Sigmoid colon (tissue), 6 donors: ENCODE measurements at regions not wholly inside any gene's neighbourhood (a gene's known extent, or its start where the extent isn't known, plus 50 kb on each side); places are given as distances from the start of the nearest gene placed in this dataset.

Experiments used
- DNase-seq: peaks from one replicate; pipeline ENCODE4 v3.0.0-alpha.2; 2019
- H3K27ac ChIP-seq, 4 donors: fragments of 200-600 bp; sonication (generic); one replicate each; pipeline ENCODE4 v1.5.1; 2016 to 2019; ENCODE audit warnings: mild to moderate bottlenecking in 1 of 4
- H3K27me3 ChIP-seq, 3 donors: fragments of 200-600 bp; sonication (generic); one replicate each; pipeline ENCODE4 v1.5.1; 2019; ENCODE audit warnings: mild to moderate bottlenecking in 1 of 3
- H3K36me3 ChIP-seq, 4 donors: fragments of 200-600 bp; sonication (generic); one replicate each; pipeline ENCODE4 v1.5.1; 2016 to 2019
- H3K4me1 ChIP-seq, 4 donors: fragments of 200-600 bp; sonication (generic); one replicate each; pipeline ENCODE4 v1.5.1; 2017 to 2019
- H3K4me3 ChIP-seq, 4 donors: fragments of 200-600 bp; sonication (generic); one replicate each; pipeline ENCODE4 v1.5.1; 2017 to 2019; ENCODE audit warnings: mild to moderate bottlenecking in 2 of 4, moderate library complexity in 1 of 4
- H3K9me3 ChIP-seq, 4 donors: fragments of 200-600 bp in 3 of 4; sonication (generic) in 3 of 4; one replicate each; pipeline versions ENCODE4 v1.5.1 to v1.6.1; 2013 to 2019
- CTCF ChIP-seq, 4 experiments: fragments of 450-650 bp in 3 of 4; fragments of 200-600 bp in 1 of 4; IDR thresholded peaks; one replicate each; pipeline ENCODE4 v1.5.1; 2016 to 2019; ENCODE audit warnings: antibody characterized with exemption in 4 of 4, mild to moderate bottlenecking in 3 of 4, moderate library complexity in 2 of 4
- EP300 ChIP-seq, 4 donors: sonication (generic); formaldehyde crosslinking; IDR thresholded peaks; one replicate each; pipeline ENCODE4 v1.6.1; 2017; ENCODE audit warnings: antibody characterized with exemption in 4 of 4
- POLR2A ChIP-seq, 2 donors: fragments of 450-650 bp; IDR thresholded peaks; one replicate each; pipeline ENCODE4 v1.6.1; 2016; ENCODE audit warnings: antibody characterized with exemption in 2 of 2, mild to moderate bottlenecking in 2 of 2, moderate library complexity in 2 of 2
- POLR2AphosphoS5 ChIP-seq, 4 donors: sonication (generic); formaldehyde crosslinking; IDR thresholded peaks; one replicate each; pipeline ENCODE4 v1.6.1; 2017; ENCODE audit warnings: antibody characterized with exemption in 4 of 4
- WGBS, 2 donors: extraction: QIAGEN DNeasy Blood & Tissue Kit; methylation state at CpG; one replicate each; pipeline ENCODE4 v1.1.7; 2013; 5-methylcytosine and 5-hydroxymethylcytosine counted together
- intact Hi-C: fragments of 100-400 bp; cut with DNase I; formaldehyde crosslinking; loops from one replicate; pipeline ENCODE4 v1.15.1; 2023
- donor health status: healthy with polysubstance abuse.
- donor health status: healthy.

GRCh38 chr2:43052204-43052943 is 174.0 kb downstream of the ZFP36L2 start:
- no peak overlapping the region for H3K4me3 ChIP-seq
- no peaks in the 10 kb centered on the region for H3K36me3 ChIP-seq
- no peak overlapping the region for H3K27ac ChIP-seq
- TF ChIP-seq CTCF (IDR thresholded peaks at IDR 0.05): no peak
- H3K9me3 ChIP-seq: no peaks in the 10 kb centered on the region
- H3K4me1 ChIP-seq: peaks cover 0 to 8% (median 3%) of the 10 kb centered on the region in 4 donors
- no peak for DNase-seq
- intact Hi-C loops: no loop called here
- 92% methylated on average over 3 of the region's 3 CpGs for WGBS, 2 donors
- no peaks in the 10 kb centered on the region for H3K27me3 ChIP-seq

GRCh38 chr2:43051338-43051737 is 175.1 kb downstream of the ZFP36L2 start:
- Histone ChIP-seq H3K27me3 (no peaks in the 10 kb centered on the region), H3K4me1 (peaks cover 0 to 4% (median 4%) of the 10 kb centered on the region in 4 donors), H3K36me3 (no peaks in the 10 kb centered on the region), H3K9me3 (no peaks in the 10 kb centered on the region), H3K27ac (no peak overlapping the region), H3K4me3 (no peak overlapping the region)
- TF ChIP-seq POLR2A (IDR thresholded peaks at IDR 0.05): no peak
- no peak for TF ChIP-seq CTCF (IDR thresholded peaks at IDR 0.05)
- no peak for TF ChIP-seq EP300 (IDR thresholded peaks at IDR 0.05)
- no peak for TF ChIP-seq POLR2AphosphoS5 (IDR thresholded peaks at IDR 0.05)
- intact Hi-C loops: no loop called here
- 34 to 62% methylated on average over 8 of the region's 8 CpGs for WGBS, 2 donors
- peak; percentile 37 for DNase-seq

GRCh38 chr2:43050866-43051265 is 175.5 kb downstream of the ZFP36L2 start:
- H3K9me3 ChIP-seq: no peaks in the 10 kb centered on the region
- H3K4me1 ChIP-seq: peaks cover 0 to 8% (median 8%) of the 10 kb centered on the region in 4 donors
- H3K36me3 ChIP-seq: no peaks in the 10 kb centered on the region
- H3K27me3 ChIP-seq: no peaks in the 10 kb centered on the region
- peak; percentile 36 for DNase-seq
- intact Hi-C loops: no loop called here
- H3K4me3 ChIP-seq: no peak overlapping the region
- TF ChIP-seq POLR2A (IDR thresholded peaks at IDR 0.05) (no peak), EP300 (IDR thresholded peaks at IDR 0.05) (no peak), POLR2AphosphoS5 (IDR thresholded peaks at IDR 0.05) (no peak), CTCF (IDR thresholded peaks at IDR 0.05) (no peak)
- H3K27ac ChIP-seq: no peak overlapping the region
- 70 to 83% methylated on average over 5 of the region's 5 CpGs for WGBS, 2 donors

GRCh38 chr2:43049836-43050801 is 176.3 kb downstream of the ZFP36L2 start:
- no peaks in the 10 kb centered on the region for H3K36me3 ChIP-seq
- H3K4me3 ChIP-seq: no peak overlapping the region
- DNase-seq: peak; percentile 58
- H3K27ac ChIP-seq: no peak overlapping the region
- H3K4me1 ChIP-seq: peaks cover 0 to 8% (median 8%) of the 10 kb centered on the region in 4 donors
- H3K27me3 ChIP-seq: no peaks in the 10 kb centered on the region
- intact Hi-C loops: no loop called here
- WGBS, 2 donors: 69 to 85% methylated on average over 18 of the region's 18 CpGs
- TF ChIP-seq POLR2A (IDR thresholded peaks at IDR 0.05) (no peak), EP300 (IDR thresholded peaks at IDR 0.05) (no peak)
- no peaks in the 10 kb centered on the region for H3K9me3 ChIP-seq

- TF ChIP-seq POLR2A (IDR thresholded peaks at IDR 0.05): no peak
- Histone ChIP-seq H3K27me3 (no peaks in the 10 kb centered on the region), H3K4me1 (peaks cover 0 to 17% (median 12%) of the 10 kb centered on the region in 4 donors), H3K36me3 (no peaks in the 10 kb centered on the region), H3K4me3 (no peak overlapping the region), H3K9me3 (no peaks in the 10 kb centered on the region), H3K27ac (peak overlapping the region in 1 of 4 donors; percentile 6)
- 84 to 93% methylated on average over 17 of the region's 17 CpGs for WGBS, 2 donors
- intact Hi-C loops: no loop called here
- peak; percentile 44 for DNase-seq
These were observed 179.1 kb downstream of the ZFP36L2 start for GRCh38 chr2:43047187-43047780.
